ENCODE measurements at regions not wholly inside any gene's neighbourhood (a gene's known extent, or its start where the extent isn't known, plus 50 kb on each side); places are given as distances from the start of the nearest gene placed in this dataset.

DNA sequence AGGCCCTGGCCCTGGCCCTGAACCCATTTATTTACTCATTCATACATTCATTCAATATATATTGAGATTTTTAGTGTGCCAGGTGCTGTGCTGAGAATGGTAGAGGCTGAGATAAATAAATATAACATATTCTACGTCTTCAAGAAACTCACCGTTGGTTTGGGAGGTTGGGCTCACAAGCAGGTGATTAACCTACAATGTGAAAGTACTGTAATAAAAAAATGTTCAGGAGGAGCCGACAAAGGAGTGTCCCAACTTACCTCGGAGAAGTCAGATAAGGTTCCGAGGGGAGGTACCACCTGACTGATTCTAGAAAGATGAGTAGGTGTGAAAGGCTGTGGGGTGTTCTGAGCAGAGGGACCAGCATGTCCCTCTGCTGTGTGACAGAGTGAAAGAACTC, 479.6 kb upstream of the KLF4 start:
- POLR2A ChIA-PET = no interaction called here
- no peak for ATAC-seq

GRCh38 chr9:107963246-107963645, 473.7 kb upstream of the KLF4 start:
- H3K27ac Mint-ChIP-seq = no peak overlapping the region
- POLR2A ChIA-PET = no interaction called here
- H3K27me3 Mint-ChIP-seq = peaks cover 0 to 3% (median 0%) of the 10 kb centered on the region in 5 donors
- H3K9me3 Mint-ChIP-seq = peaks cover 0 to 14% (median 2%) of the 10 kb centered on the region in 9 donors
- no peaks in the 10 kb centered on the region for H3K4me1 Mint-ChIP-seq
- H3K4me3 Mint-ChIP-seq = no peak overlapping the region
- DNase-seq = no peak
- ATAC-seq = no peak
- H3K36me3 Mint-ChIP-seq = no peaks in the 10 kb centered on the region

More for the DNA sequence above, 479.6 kb upstream of the KLF4 start:
- Mint-ChIP-seq H3K27ac (no peak overlapping the region), H3K27me3 (peaks cover 0 to 3% (median 0%) of the 10 kb centered on the region in 5 donors), H3K9me3 (peaks cover 0 to 10% (median under 1%) of the 10 kb centered on the region in 9 donors), H3K4me1 (no peaks in the 10 kb centered on the region), H3K4me3 (no peak overlapping the region), H3K36me3 (no peaks in the 10 kb centered on the region)
- no peak for DNase-seq

DNA sequence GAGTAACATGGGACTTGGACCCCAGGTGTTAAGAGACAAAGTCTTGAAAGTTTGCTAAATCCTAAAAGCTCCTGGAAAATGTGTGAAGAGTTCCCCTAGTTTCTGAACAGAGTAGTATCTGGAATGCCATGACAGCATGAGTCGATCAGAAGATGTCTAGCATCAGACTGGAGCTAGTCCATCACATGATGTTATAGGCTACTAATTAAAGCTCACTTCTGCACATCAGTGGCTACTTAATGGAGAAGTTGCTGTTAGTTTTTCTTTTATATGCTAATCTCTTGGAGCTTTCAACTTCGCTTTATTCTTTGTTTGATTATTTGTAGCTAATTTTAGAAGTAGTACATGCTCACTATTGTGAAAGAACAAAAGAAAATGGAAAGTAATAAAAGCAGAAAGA, 471.3 kb upstream of the KLF4 start:
- Mint-ChIP-seq H3K27ac (no peak overlapping the region), H3K4me1 (no peaks in the 10 kb centered on the region), H3K36me3 (no peaks in the 10 kb centered on the region), H3K9me3 (peaks cover 0 to 14% (median 0%) of the 10 kb centered on the region in 9 donors), H3K4me3 (no peak overlapping the region), H3K27me3 (no peaks in the 10 kb centered on the region)
- ATAC-seq = no peak
- no peak for DNase-seq
- POLR2A ChIA-PET = no interaction called here

- no peak for DNase-seq
- POLR2A ChIA-PET = no interaction called here
- no peaks in the 10 kb centered on the region for H3K4me1 Mint-ChIP-seq
- no peak overlapping the region for H3K27ac Mint-ChIP-seq
- H3K27me3 Mint-ChIP-seq = no peaks in the 10 kb centered on the region
- H3K36me3 Mint-ChIP-seq = no peaks in the 10 kb centered on the region
- ATAC-seq = no peak
- H3K4me3 Mint-ChIP-seq = no peak overlapping the region
- peaks cover 2 to 24% (median 8%) of the 10 kb centered on the region in 9 donors for H3K9me3 Mint-ChIP-seq
Observed at GRCh38 chr9:107954312-107954711, 464.7 kb upstream of the KLF4 start.

GRCh38 chr9:107953556-107954125, 464.1 kb upstream of the KLF4 start:
- Mint-ChIP-seq H3K4me3 (no peak overlapping the region), H3K9me3 (peaks cover 2 to 24% (median 7%) of the 10 kb centered on the region in 9 donors)
- no peak for ATAC-seq

DNA sequence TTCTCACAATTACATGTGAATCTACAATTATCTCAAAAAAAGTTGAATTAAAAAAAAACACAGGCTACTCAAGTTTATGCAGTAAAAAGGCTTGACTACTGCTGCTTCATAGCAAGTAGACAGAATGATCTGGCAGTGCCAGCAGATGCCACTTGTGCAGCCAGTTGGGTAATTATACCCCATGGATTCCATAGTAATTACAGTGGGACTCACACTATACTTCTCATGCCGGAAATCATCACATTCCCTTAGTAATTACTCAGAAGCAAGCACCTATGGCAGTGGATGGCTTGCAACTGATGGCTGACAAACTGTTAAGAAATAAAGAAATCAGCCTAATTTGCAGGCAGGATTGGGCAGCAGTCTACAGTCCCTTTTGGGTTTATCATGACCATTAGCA, 463.2 kb upstream of the KLF4 start:
- Mint-ChIP-seq H3K4me3 (no peak overlapping the region), H3K36me3 (no peaks in the 10 kb centered on the region), H3K27ac (no peak overlapping the region), H3K27me3 (no peaks in the 10 kb centered on the region), H3K9me3 (peaks cover 2 to 24% (median 7%) of the 10 kb centered on the region in 9 donors), H3K4me1 (no peaks in the 10 kb centered on the region)
- no peak for ATAC-seq
- POLR2A ChIA-PET = no interaction called here
- DNase-seq = no peak

More at GRCh38 chr9:107953556-107954125, 464.1 kb upstream of the KLF4 start:
- no peaks in the 10 kb centered on the region for H3K36me3 Mint-ChIP-seq
- H3K4me1 Mint-ChIP-seq = no peaks in the 10 kb centered on the region
- POLR2A ChIA-PET = no interaction called here
- H3K27me3 Mint-ChIP-seq = no peaks in the 10 kb centered on the region
- H3K27ac Mint-ChIP-seq = no peak overlapping the region
- no peak for DNase-seq

- ATAC-seq (no peak), DNase-seq (no peak)
- Mint-ChIP-seq H3K27ac (no peak overlapping the region), H3K27me3 (no peaks in the 10 kb centered on the region), H3K4me3 (no peak overlapping the region), H3K9me3 (peaks cover 2 to 24% (median 6%) of the 10 kb centered on the region in 9 donors), H3K36me3 (no peaks in the 10 kb centered on the region), H3K4me1 (no peaks in the 10 kb centered on the region)
- POLR2A ChIA-PET = no interaction called here
Observed at GRCh38 chr9:107951511-107951910, 461.9 kb upstream of the KLF4 start.

DNA sequence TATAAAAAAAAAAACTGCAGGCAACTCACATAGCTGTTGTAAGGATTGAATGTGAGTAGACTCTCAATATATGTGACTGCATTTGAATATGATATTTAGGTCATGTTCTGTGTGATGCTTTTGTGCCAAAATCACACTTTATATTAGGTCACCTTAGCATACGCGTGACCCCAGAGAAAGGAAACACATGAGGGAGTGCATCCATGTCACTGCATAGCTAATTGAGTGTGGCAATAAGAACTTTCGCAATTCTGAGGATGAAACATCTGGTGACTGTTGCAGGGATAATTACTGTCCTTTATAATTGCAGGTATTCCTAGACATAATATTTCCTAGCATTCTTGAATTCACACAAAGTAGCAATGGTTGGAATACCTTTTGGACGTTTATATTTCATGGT, 459.5 kb upstream of the KLF4 start:
- Mint-ChIP-seq H3K4me1 (no peaks in the 10 kb centered on the region), H3K4me3 (no peak overlapping the region), H3K27me3 (no peaks in the 10 kb centered on the region), H3K9me3 (peaks cover 2 to 24% (median 8%) of the 10 kb centered on the region in 9 donors), H3K36me3 (no peaks in the 10 kb centered on the region), H3K27ac (no peak overlapping the region)
- POLR2A ChIA-PET = no interaction called here
- no peak for ATAC-seq
- no peak for DNase-seq

- POLR2A ChIA-PET = no interaction called here
- no peaks in the 10 kb centered on the region for H3K36me3 Mint-ChIP-seq
- peaks cover 0 to 4% (median 0%) of the 10 kb centered on the region in 5 donors for H3K27me3 Mint-ChIP-seq
- H3K4me3 Mint-ChIP-seq = no peak overlapping the region
- ATAC-seq = no peak
- no peaks in the 10 kb centered on the region for H3K4me1 Mint-ChIP-seq
- H3K9me3 Mint-ChIP-seq = peaks cover 2 to 24% (median 8%) of the 10 kb centered on the region in 9 donors
- DNase-seq = no peak
- H3K27ac Mint-ChIP-seq = no peak overlapping the region
Observed at GRCh38 chr9:107948601-107949000, 459.0 kb upstream of the KLF4 start.

DNA sequence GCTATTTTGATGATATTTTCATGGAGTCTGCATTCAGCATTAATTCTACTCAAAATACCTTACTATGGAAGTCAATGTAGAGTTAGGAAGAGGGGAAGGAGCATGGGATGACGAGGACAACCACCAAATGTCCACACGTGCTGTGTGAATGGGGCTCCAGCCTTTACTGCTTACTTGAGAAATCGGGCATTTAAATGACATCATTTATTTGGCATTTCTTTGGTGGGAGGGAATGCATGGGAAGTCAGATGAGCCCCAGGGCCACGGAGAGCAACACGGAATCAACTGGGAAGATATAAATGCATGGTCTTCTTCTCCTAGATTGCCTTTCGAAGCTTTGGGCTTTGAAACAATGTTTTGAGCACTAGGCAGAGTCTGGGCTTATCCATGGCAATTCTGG, 458.5 kb upstream of the KLF4 start:
- no peak for DNase-seq
- H3K4me3 Mint-ChIP-seq = no peak overlapping the region
- peaks cover 2 to 26% (median 8%) of the 10 kb centered on the region in 9 donors for H3K9me3 Mint-ChIP-seq
- no peak overlapping the region for H3K27ac Mint-ChIP-seq
- peaks cover 0 to 6% (median under 1%) of the 10 kb centered on the region in 5 donors for H3K27me3 Mint-ChIP-seq
- POLR2A ChIA-PET = no interaction called here
- H3K4me1 Mint-ChIP-seq = no peaks in the 10 kb centered on the region
- ATAC-seq = no peak
- H3K36me3 Mint-ChIP-seq = no peaks in the 10 kb centered on the region

DNA sequence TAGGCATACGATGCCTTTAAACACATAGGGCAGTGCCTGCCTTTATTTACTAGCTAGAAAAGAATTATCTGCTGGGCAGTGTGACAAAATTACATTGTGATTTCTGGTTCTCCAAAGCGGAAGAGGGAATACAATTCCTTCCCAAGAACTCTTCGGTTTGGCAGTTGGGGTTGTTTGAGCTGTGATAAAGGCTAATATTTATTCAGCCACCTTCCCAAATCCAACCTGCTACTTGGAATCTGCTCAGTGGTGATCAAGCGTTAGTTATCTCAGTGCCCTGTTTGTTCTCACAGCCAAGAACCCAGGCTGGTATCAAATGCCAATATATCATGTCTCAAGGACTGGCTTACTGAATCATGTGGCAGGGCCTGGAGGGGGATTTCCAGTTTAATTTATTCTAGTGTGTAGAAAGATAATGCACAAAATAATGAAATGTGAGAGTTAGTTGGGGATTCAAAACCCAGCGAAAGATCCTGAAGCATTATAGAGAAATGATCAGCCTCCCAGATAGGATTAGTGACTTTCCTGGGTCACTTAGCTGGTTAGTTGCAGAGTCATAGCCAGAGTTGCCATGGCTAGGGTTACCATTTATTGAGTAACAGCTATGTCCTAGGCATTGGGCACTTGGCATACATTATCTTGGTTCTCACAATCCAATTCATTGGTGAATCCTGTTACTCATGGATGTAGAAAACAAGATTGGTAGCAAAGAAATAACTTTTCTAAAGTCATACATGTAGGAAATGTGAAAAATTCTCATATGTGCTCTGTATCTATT, 457.0 kb upstream of the KLF4 start:
- no peak for DNase-seq
- no peak overlapping the region for H3K4me3 Mint-ChIP-seq
- H3K27me3 Mint-ChIP-seq = peaks cover 0 to 9% (median 2%) of the 10 kb centered on the region in 5 donors
- ATAC-seq = no peak
- peaks cover 2 to 33% (median 8%) of the 10 kb centered on the region in 9 donors for H3K9me3 Mint-ChIP-seq
- H3K4me1 Mint-ChIP-seq = no peaks in the 10 kb centered on the region
- POLR2A ChIA-PET = no interaction called here
- no peak overlapping the region for H3K27ac Mint-ChIP-seq
- H3K36me3 Mint-ChIP-seq = no peaks in the 10 kb centered on the region

DNA sequence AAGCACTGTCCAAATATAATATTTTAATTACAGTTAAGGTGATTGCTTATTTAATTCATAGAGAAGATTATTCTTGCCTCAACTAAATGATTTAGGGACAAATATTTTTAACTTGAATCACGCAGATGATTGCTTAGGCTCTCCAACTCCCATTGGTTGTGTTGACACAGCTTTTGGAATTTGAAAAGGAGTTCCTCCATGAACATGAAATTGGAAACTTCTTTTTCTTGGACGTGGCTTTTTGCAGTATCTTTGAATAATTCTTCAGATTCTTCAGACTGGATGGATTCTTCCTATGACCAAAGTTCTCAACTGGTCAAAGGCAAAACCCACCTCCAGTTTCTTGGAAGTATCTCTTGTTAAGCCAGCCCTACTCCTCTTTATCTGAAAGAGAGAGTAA, 456.4 kb upstream of the KLF4 start:
- Mint-ChIP-seq H3K4me1 (no peaks in the 10 kb centered on the region), H3K36me3 (no peaks in the 10 kb centered on the region), H3K9me3 (peaks cover 2 to 33% (median 8%) of the 10 kb centered on the region in 9 donors), H3K27ac (no peak overlapping the region), H3K27me3 (peaks cover 0 to 13% (median 2%) of the 10 kb centered on the region in 5 donors), H3K4me3 (no peak overlapping the region)
- POLR2A ChIA-PET = no interaction called here
- no peak for ATAC-seq
- DNase-seq = no peak

GRCh38 chr9:107945493-107945892, 455.9 kb upstream of the KLF4 start:
- H3K9me3 Mint-ChIP-seq = peaks cover 2 to 33% (median 8%) of the 10 kb centered on the region in 9 donors
- peaks cover 0 to 15% (median 2%) of the 10 kb centered on the region in 5 donors for H3K27me3 Mint-ChIP-seq
- POLR2A ChIA-PET = no interaction called here
- no peak overlapping the region for H3K4me3 Mint-ChIP-seq
- no peak for DNase-seq
- no peaks in the 10 kb centered on the region for H3K36me3 Mint-ChIP-seq
- no peak overlapping the region for H3K27ac Mint-ChIP-seq
- ATAC-seq = no peak
- no peaks in the 10 kb centered on the region for H3K4me1 Mint-ChIP-seq
